ENCODE measurements at regions not wholly inside any gene's neighbourhood (a gene's known extent, or its start where the extent isn't known, plus 50 kb on each side); places are given as distances from the start of the nearest gene placed in this dataset.

DNA sequence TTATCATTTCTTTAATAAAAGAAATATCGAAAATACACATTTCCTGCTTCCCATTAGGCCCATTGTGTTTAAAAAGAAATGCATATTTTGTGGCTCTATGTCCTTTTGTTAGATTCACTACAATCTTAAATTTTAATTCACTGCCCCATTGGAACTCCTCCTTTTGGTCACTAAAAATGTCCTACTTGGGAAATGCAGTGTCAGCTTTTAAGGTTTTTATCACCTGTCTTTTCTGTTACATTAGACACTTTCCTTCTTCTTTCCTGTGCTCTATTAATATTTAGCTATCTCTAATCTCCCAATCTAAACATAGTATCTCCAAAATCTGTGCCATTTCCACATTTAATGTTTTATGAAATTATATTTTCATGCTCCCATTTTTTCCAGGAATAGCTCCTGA is 164.9 kb upstream of the SPOCK3 start:
- TF ChIP-seq, protein P1, sequence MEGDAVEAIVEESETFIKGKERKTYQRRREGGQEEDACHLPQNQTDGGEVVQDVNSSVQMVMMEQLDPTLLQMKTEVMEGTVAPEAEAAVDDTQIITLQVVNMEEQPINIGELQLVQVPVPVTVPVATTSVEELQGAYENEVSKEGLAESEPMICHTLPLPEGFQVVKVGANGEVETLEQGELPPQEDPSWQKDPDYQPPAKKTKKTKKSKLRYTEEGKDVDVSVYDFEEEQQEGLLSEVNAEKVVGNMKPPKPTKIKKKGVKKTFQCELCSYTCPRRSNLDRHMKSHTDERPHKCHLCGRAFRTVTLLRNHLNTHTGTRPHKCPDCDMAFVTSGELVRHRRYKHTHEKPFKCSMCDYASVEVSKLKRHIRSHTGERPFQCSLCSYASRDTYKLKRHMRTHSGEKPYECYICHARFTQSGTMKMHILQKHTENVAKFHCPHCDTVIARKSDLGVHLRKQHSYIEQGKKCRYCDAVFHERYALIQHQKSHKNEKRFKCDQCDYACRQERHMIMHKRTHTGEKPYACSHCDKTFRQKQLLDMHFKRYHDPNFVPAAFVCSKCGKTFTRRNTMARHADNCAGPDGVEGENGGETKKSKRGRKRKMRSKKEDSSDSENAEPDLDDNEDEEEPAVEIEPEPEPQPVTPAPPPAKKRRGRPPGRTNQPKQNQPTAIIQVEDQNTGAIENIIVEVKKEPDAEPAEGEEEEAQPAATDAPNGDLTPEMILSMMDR (IDR thresholded peaks at IDR 0.05), result no peak
- no peak for TF ChIP-seq POLR2A (IDR thresholded peaks at IDR 0.05)

Data from Peyer's patch (tissue), 4 donors.